GM20000 (cell line): ENCODE measurements at regions not wholly inside any gene's neighbourhood (a gene's known extent, or its start where the extent isn't known, plus 50 kb on each side); places are given as distances from the start of the nearest gene placed in this dataset.
"Not testable (repeated sequence)": the region's sequence is repeated elsewhere in the genome, so short reads cannot be mapped to it uniquely, and the experiment has no call there.

Source experiments
- DNase-seq: peaks from one replicate; pipeline ENCODE4 v3.0.0; 2012; ENCODE audit warnings: low spot score
- CTCF ChIP-seq: IDR thresholded peaks from 2 replicates; pipeline ENCODE4 v1.5.1; 2012; ENCODE audit warnings: mild to moderate bottlenecking, control low read depth; ENCODE audit errors: extremely low read depth, missing control alignments

DNA sequence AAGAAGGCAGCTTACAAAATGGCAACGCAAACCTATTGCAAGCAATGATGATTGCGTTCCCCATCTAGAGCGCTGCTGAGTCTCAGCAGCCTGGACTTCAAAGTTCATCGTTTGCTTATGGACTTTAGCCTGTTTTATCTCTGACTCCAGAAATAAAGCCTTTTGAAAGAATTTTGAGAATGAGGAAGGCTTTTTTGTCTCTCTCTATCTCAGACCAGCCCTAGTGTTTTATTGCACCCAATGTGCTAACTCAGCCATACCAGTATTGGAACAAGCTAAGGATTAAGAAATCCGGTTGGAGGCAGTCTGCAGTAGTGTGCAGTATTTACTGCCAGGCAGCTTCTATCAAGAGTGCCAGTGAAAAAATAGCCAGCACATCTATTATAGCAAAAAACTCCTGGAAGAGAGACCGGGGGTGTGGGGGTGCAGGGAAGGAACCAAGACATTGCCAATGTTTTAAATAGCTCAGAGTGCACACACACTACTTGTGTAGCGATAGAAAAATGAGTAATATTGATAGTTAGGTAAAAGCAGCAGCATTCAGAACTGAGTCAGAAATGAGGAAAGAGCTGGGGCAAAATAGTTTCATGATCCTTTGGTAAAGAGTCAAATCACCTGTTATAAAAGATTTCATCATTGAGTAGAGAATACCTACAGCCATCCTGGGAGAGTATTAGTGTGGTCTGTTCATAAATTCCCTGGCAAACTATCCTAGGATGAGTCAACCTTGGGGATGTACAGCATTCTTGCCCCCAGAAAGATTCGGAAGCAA, 219.0 kb downstream of the ZNF608 start:
- TF ChIP-seq CTCF: no peak
- peak; percentile 16 for DNase-seq

DNA sequence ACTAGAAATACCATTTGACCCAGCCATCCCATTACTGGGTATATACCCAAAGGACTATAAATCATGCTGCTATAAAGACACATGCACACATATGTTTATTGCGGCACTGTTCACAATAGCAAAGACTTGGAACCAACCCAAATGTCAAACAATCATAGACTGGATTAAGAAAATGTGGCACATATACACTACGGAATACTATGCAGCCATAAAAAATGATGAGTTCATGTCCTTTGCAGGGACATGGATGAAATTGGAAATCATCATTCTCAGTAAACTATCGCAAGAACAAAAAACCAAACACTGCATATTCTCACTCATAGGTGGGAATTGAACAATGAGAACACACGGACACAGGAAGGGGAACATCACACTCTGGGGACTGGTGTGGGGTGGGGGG, 220.4 kb downstream of the ZNF608 start:
- not testable (repeated sequence) for DNase-seq

DNA sequence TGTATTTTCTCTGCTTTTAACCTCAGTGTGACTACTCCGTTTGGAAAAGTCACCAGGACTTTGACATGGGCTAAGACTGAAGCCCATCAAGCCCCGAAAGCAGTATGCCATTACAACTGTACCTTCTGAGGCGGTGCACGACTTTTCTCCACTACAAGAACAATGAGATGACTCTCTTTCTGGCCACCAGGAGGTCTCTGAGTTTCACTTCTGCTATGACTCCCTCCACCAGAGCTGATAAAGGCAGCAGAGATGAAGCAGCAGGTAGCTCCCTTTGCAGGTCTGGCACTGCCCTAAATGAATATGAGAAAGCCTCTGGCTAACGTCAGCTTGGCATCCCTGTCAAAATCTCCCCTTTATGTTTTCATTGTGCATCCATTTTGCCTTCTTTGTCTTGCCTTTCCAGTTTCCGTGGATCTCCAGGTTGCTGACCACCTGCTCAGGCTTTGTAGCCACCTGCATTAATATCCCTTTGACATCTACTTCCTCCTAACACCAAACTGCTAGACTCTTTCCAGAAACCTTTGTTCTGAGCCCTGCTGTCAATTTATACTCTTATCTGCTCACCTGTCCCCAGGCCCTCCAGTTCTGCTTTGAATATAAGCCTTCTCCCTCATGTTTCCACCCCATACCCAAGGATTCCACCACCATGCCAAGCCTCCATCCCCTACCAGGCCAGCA, 221.7 kb downstream of the ZNF608 start:
- peak; percentile 66 for DNase-seq

DNA sequence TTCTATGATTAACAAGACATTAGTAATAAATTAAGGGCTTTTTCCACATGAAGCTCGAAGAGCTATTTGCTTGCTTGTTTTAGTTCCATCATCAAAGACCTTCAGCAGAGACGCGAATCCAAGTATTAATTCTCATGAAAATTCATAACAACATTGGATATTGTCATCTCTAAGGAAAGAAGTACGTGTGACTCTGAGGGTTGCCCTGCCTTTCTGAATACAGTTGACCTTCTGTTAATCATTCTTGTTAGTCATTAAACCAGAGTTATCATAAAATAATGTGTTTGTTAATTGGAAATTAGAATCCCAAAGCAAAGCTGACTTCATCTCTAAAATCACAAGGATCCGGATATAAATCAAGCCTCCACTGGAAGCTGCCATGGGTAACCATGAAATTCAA, 222.5 kb downstream of the ZNF608 start:
- no peak for DNase-seq
- no peak for TF ChIP-seq CTCF

More for the DNA sequence above, 221.7 kb downstream of the ZNF608 start:
- no peak for TF ChIP-seq CTCF

DNA sequence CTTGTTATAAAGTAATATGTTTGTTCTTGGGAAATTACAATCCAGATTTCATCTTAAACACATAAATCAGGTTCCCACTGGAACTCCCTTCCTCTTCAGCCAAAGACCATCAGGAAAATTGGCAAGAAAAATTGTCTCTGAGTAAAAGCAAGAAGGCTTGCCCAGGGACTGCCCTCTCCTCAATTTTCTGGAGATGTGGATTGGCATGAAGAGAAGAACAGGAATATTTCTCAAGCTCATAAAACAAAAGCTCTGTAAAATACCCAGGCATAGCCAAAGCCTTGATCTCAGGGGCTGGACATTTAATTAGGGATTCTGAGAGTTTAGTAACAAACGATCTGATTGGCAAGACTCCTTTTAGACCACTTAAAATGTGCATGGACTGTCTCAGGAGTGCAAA, 223.4 kb downstream of the ZNF608 start:
- DNase-seq: no peak
- no peak for TF ChIP-seq CTCF

DNA sequence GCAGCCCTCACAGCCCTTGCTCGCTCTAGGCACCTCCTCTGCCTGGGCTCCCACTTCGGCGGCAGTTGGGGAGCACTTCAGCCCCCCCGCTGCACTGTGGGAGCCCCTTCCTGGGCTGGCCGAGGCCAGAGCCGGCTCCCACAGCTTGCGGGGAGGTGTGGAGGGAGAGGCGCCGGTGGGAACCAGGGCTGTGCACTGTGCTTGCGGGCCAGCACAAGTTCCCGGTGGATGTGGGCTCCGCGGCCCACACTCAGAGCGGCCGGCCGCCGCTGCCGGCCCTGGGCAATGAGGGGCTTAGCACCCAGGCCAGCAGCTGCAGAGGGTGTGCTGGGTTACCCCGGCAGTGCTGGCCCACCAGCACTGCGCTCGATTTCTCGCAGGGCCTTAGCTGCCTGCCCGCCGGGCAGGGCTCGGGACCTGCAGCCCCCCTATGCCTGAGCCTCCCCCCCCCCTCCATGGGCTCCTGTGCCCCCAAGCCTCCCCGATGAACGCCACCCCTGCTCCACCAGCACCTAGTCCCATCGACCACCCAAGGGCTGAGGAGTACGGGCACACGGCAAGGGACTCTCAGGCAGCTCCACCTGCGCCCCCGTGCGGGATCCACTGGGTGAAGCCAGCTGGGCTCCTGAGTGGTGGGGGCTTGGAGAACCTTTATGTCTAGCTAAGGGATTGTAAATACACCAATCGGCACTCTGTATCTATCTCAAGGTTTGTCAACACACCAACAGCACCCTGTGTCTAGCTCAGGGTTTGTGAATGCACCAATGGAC, 224.8 kb downstream of the ZNF608 start:
- TF ChIP-seq CTCF: no peak
- DNase-seq: no peak

- DNase-seq: no peak
- no peak for TF ChIP-seq CTCF
Observed at GRCh38 chr5:124519396-124519795, 227.0 kb downstream of the ZNF608 start.
